Medulla oblongata (tissue), 1 donor: ENCODE measurements at regions not wholly inside any gene's neighbourhood (a gene's known extent, or its start where the extent isn't known, plus 50 kb on each side); places are given as distances from the start of the nearest gene placed in this dataset.

Experiments
- DNase-seq: peaks from one replicate; pipeline ENCODE4 v3.0.0-alpha.2; 2015; ENCODE audit errors: extremely low spot score

DNA sequence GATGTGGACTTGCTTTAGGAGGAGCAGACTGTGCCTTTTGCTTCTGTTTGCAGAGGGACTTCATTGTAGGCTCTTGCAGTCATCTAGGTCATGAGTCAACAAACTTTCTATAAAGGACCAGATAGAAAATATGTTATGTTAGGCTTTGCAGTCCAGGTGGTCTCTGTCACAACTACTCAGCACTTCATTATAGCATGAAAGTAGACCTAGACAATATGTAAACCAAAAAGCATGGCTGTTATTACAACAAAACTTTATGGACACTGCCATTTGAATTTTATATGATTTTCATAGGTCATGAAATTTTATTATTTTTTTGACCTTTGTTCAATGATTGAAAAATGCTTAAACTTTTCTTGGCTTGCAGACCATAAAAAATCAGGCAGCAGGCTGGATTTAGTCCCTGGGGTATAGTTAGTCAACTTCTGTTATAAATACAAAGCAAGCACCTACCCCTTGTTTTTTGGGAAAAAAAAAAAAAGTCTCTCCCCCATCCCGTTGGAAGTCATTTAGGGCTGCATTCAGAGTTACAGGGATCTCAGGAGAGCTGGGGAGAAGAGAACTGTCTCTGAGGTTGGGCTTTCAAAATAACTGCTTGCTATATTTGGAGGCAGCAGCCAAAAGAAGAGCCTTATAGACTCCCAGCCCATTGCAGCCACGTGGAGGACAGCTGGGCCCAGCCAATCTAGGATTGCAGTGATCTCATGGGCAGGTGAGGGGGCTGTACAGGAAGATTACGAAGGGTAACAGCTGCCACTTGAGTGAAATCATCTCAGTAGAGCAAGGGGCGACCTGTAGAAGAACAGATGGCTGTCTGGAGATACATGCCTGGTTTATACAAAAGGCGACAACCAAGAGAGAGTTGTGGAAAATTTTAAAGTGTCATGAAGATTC is 136.6 kb upstream of the TNC start:
- DNase-seq: no peak

DNA sequence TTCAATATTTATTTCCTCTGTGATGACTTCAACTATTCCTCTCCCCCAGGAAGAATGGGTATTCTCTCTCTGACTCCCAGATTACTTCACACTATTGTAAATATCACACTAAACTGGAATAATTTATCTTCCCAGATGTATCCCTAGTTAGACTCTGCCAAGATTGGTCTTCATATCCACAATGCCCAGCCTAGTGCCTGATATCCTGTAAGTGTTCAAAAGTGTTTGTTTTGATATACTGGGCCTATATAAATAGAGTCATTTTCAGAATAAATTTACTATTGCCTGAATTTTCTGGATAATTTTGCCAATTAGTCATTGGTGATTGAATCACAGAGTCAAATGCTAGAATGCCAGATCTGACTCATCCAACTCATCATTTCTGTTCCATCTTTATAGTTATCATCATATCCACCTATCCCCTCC is 143.7 kb upstream of the TNC start:
- no peak for DNase-seq

DNA sequence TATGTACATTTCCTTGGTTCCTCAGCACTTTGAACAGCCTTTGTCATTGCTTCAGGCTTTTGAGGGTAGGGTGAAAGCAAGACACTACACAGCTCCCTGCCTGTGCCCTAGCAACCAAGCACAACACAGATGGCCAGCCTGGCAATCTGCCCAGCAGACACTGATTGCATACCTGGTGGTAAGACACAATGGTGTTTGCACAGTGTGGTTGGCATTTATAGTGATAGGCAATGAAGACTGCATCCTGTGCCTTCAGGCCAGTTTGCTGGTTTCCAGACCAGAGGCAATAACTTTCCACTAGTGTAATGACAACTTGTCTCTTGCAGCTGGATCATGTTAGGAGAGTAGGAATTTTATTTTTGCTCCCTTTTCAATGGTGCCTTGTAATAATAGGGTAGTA is 144.5 kb upstream of the TNC start:
- DNase-seq: no peak

DNA sequence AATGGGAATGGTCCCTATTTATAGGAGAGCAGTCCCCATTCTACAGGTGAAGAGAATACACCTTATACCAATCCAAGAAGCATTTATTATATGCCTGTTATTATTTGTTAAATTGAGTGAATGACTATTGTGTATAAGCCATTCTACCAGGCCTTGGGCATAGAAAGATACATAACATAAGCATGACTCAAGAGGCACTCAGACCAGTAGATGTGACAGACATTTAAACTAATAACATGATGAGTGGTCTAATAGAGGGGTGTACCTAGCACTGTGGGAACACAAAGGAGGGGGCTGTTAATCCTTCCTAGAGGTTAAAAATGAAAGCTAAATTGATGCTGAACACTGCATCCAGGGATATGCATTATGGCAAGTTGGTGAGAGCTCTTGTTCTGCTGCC is 145.0 kb upstream of the TNC start:
- DNase-seq: no peak

- DNase-seq: no peak
These were observed 145.6 kb upstream of the TNC start for GRCh38 chr9:115263371-115264075.

DNA sequence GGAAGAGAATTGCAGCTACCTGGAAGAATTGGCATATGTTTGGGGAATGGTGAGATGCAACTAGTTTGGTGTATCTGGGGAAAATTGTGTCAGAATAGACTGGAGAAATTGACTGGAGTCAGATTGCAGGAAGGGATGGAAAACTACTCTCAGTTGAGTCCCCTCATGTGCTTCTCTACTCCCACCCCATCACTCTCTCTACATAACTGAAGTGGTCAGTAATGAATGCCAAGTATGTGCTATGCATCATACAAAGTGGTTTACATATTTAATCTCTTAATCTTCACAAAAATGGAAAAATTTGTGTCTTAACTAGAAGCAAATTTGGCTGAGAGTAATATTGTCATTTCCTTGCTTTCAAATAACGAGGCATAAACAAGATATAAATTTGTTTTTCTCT is 146.4 kb upstream of the TNC start:
- no peak for DNase-seq

DNA sequence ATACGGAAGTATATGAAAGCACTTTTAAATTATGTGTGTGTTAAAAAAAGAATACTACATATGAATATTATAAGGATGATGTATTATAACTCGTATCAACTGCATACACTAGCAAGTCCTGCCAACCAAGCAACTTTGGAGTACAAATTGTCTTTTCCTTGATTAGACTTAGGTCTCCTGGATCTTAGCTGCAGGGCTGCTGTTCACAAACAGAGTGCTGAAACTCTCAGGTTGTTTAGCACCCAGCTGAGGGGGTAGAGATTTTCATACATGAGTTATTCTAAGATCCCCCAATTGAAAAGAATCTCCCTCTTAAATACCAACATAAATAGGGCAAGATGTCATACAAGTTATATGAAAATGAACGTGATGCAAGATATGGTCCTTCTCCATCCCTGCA is 149.8 kb upstream of the TNC start:
- no peak for DNase-seq

DNA sequence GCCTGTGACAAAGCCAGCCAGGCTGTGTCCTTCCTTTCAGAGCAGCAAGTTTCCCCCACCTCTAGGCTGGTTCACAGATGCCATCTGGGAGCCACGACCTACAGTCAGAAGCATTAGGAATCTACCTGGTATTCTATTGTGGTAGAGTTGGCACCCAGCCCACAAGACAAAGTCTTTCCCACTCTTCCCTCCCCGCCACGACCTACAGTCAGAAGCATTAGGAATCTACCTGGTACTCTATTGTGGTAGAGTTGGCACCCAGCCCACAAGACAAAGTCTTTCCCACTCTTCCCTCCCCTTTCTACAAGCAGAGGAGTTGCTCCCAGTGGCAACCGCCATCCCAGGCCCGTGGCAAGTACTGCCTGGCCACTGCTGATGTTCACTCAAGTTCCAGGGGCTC is 157.8 kb upstream of the TNC start:
- DNase-seq: no peak

DNA sequence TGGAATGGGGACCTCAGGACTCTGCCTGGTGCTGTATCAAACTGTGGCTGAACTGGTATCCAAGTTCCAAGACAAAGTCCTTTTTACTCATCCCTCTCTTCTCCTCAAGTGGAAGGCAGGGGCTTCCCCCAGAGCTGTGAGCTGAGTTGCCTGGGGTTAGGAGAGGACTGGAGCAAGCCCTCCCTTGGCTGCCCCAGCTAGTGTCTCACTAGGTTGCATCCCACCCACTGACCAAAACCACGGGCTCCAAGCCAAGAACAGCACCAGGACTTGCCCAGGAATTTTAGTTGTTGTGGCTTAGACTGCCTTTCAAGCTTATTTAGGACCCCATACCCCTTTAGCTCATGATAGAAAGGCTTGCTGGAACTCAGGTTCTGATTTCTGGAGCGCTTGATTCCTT is 158.7 kb upstream of the TNC start:
- DNase-seq: no peak

DNA sequence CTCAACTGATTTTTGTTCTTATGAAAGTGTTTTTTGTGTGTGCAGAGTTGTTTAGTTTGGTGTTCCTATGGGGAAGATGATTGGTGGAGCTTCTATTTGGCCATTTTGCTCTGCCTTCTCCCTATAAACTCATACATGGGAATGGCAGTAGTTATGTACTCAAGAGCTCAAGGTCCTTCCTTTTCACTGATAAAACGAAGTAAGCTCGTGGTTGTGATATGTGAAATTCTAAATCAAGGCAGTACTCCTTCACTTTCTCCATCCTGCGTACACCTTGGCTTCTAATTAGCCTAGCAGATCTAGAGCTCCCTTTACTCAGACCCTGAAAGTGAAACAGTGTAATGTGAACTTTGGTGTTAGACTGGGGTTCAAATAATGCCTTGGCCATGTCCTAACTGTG is 159.3 kb upstream of the TNC start:
- DNase-seq: no peak

DNA sequence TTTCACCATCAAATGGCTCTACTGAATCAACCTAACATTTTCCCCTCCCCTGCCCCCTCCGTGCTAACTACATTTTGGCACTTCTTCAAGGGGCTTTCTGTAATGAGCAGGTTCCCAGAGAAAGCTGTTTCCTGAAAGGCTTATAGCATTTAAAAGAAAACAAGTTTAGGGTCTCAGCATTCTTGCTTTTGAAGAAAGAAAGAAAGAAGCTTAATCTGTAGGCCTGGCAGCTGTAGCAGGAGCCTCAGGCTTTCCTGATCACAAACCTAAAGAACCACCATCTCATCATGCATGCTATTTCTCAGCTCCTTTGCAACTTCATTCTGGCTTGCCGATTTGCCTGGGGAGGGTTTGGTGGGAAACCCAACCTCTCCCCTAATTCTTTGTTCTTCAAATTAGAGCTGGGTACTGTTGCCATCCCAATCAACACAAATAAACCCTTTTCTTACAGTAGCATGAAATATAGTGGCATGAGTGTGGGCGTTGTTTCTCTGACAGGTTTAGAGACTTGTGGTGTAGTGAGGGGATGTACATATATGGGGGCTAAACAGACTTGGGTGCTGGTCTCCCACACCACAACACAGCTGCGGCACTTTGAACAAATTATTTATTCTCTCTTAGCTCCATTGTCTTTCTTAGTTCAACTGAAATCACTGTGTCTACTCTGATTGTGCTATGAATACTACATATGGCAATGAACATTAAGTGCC is 160.5 kb upstream of the TNC start:
- DNase-seq: no peak

DNA sequence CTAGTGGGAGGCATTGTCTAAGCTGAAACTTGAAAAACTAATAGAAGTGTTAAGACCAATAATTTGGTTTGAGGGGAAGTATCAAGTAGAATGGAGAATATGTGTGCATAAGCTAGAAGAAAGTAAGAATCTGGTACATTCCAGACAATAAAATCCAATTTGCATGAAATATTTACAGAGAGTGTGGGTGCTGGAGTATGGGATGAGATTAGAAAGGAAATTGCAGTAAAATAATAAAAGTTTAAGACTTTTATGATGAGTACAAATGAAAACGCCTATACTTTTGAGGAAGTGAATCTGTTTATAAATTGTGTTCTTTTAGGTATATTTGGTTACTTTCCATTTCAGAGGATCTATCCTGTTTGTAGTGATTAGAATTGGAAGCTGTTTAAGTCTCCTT is 165.4 kb upstream of the TNC start:
- DNase-seq: no peak

DNA sequence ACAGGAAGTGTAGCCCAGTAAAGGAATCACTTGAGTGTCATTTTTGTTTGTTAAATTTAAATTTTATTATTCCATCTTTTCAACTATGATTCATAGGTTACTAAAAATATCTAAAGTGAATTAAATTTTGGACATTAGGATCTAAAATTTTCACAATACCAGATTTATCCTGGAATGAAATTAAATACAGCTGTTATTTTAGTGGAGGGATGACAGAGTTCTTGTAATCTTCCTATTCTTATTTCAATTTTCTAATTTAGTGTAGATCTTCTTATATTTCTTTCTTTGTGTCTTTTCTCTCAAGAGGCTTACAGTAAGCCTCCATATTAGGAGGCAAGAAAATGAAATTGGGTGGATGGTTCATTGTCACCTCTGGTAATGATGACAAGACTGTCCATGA is 167.9 kb upstream of the TNC start:
- DNase-seq: no peak

DNA sequence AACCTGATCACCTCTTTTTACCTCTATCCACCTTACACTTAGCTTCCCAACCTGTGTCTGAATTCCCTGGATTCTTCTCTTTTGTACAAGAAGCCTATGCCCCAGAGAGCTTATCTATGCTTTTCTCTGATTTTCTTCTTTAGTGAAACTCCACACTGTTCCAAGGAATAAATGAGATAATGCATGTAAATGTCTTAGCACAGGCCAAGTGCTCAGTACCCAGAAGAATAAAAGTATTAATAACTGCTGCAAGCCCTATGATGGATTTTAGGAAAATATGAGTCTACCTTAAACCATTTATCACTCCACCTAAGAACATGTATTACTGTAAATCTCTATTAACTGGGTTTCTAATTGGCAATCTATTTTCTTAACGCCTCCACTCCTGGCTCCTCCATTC is 168.5 kb upstream of the TNC start:
- no peak for DNase-seq

DNA sequence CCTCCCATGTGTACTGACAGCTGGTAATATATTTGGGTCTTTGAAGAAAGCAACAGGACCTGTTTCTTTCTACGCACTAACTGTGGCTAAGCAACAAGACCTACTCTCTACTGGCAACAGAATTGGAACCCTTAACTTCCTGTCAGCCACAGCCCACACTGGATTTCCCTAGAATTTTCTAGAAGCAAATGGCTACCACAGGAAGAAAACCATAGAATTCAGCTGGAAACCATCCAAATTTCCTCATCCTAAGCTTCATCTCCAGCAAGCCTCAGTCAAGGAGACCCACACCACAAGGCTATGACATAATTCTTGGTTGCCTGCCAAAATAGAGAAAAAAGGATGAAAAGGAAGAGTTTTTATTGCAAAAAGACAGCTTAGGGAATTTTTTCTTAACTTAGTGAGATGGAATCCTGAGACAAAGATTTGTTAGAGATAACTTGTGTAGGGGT is 171.8 kb upstream of the TNC start:
- DNase-seq: peak; percentile 6

DNA sequence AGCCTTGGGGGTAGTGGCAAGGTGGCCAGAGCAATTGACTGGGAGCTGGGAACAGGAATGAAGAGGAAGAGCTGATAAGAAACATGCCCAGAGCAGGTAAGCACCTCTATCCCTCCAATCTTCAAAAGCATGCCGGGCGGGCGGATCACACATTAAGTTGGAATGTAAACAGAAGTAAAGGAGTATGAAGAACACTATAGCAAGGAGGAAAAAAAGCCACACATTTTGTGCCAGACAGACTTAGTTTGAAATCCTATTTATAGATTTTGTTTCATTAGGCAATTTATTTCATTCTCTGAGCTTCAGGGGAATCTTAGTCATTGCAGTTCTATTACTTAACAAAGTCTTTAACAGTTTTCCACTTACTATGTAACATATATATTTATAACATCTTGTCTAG is 173.9 kb upstream of the TNC start:
- DNase-seq: no peak

GRCh38 chr9:115292584-115293279 is 174.8 kb upstream of the TNC start:
- DNase-seq: no peak

GRCh38 chr9:115295734-115296133 is 177.8 kb upstream of the TNC start:
- no peak for DNase-seq

DNA sequence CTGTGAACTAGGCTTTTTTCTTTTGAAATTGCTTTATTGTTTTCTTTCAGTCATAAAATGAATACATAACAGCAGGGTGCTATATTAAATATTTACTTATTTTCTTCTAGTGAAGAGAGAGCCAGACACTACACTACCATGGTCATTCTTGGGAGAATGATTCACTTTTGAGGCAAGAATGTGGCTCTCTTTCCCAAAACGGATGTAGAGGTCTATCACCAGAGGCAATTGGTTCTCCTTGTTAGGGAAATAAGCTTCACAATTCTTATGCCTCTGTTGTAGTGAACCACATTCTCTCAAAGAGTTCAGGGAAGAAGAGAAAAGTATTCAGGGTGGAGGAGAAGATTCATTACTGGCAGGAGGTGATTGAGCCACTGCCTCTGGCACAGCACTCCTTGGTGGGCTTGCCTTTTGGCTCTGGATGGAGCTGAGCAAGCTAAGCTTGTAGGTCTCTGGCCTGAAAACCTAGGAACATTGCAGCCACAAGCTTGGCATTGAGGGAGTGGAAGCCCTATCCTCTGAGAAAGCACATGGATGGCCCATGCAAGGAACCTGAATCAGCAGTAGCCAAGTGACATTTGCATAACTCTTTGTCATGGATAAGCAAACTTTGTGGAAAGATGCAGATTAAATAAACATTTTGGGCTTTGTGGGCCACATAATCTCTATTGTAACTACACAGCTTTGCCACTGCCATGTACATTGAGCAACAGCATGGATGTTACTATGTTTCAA is 179.0 kb upstream of the TNC start:
- no peak for DNase-seq

GRCh38 chr9:115300116-115300515 is 182.2 kb upstream of the TNC start:
- no peak for DNase-seq

DNA sequence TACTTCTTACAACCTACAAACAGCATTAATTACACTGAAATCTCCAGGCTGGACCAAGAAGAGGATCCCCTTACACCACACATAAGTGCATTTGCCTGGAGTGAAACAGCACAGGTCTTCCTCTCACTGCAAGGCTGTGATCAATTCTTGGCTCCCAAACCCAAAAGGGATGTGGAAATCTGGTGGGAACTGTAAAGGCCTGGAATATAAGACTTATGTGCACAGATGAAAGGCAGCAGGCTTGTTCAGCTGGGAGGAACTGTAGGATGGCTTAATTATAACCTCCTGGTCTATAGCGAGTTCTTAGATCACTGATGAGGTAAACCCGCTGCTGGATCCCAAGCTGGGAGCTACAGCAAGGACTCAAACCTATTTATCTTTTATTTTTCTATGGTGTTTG is 182.9 kb upstream of the TNC start:
- no peak for DNase-seq
